SK-N-SH (cell line): ENCODE measurements at regions not wholly inside any gene's neighbourhood (a gene's known extent, or its start where the extent isn't known, plus 50 kb on each side); places are given as distances from the start of the nearest gene placed in this dataset.

Experiments used
- CTCF ChIA-PET: fragments of 300-600, 350-600 bp; formaldehyde crosslinking; extraction: SDS; loops from one replicate; lab custom pipeline; 2021; lab: Yijun Ruan, JAX
- POLR2A ChIA-PET: fragments of 350-600 bp; sonication (Branson Sonifier 250); formaldehyde crosslinking; extraction: SDS; loops from one replicate; lab custom pipeline; 2020; ENCODE audit warnings: antibody characterized with exemption, inconsistent platforms; lab: Yijun Ruan, JAX
- DNase-seq: peaks from one replicate; pipeline ENCODE4 v3.0.0; 2012
- H2AFZ ChIP-seq: fragments of 200-600 bp; sonication (generic); 2 replicates; pipeline ENCODE4 v1.8.1; 2016; ENCODE audit warnings: antibody characterized with exemption, mild to moderate bottlenecking, low read depth
- H3F3A ChIP-seq: fragments of 200-600 bp; sonication (generic); replicated peaks from 2 replicates; pipeline ENCODE3; 2016; ENCODE audit warnings: antibody characterized with exemption, mild to moderate bottlenecking; ENCODE audit not compliant: insufficient read depth
- H3K27ac ChIP-seq, 2 experiments: fragments of 200-500 bp in 1 of 2; fragments of 200-600 bp in 1 of 2; sonication (Bioruptor generic) in 1 of 2; sonication (generic), shearing (Covaris generic) in 1 of 2; 2 replicates each; pipeline versions ENCODE4 v1.5.1 to v1.6.1; 2014 to 2016; ENCODE audit warnings: low read depth in 2 of 2, inconsistent platforms in 1 of 2, low read length in 1 of 2, mild to moderate bottlenecking in 1 of 2, mixed read lengths in 1 of 2
- H3K27me3 ChIP-seq: fragments of 200-600 bp; sonication (generic), shearing (Covaris generic); 2 replicates; pipeline ENCODE4 v1.6.1; 2016; ENCODE audit warnings: mixed run types; ENCODE audit not compliant: insufficient read depth
- H3K36me3 ChIP-seq, 2 experiments: fragments of 200-500 bp in 1 of 2; fragments of 200-600 bp in 1 of 2; sonication (Bioruptor generic) in 1 of 2; sonication (generic) in 1 of 2; replicated peaks in 1 of 2; 2 replicates each; pipeline versions ENCODE3 to v1.5.1; 2014 to 2016; ENCODE audit warnings: low read length in 1 of 2, mild to moderate bottlenecking in 1 of 2; ENCODE audit not compliant: insufficient read depth in 2 of 2, control insufficient read depth in 1 of 2
- H3K4me1 ChIP-seq, 2 experiments: fragments of 200-500 bp in 1 of 2; fragments of 200-600 bp in 1 of 2; sonication (Bioruptor generic) in 1 of 2; sonication (generic), shearing (Covaris generic) in 1 of 2; 2 replicates each; pipeline versions ENCODE4 v1.5.1 to v1.6.1; 2014 to 2016; ENCODE audit warnings: low read depth in 1 of 2, low read length in 1 of 2, mixed run types in 1 of 2; ENCODE audit not compliant: insufficient read depth in 2 of 2, control insufficient read depth in 1 of 2
- H3K4me2 ChIP-seq: fragments of 200-600 bp; sonication (generic), shearing (Covaris generic); 2 replicates; pipeline ENCODE4 v1.6.1; 2017; ENCODE audit warnings: mixed run types
- H3K4me3 ChIP-seq, 2 experiments: fragments of 200-500 bp in 1 of 2; fragments of 200-600 bp in 1 of 2; sonication (Bioruptor generic) in 1 of 2; sonication (generic), shearing (Covaris generic) in 1 of 2; 2 replicates each; pipeline versions ENCODE4 v1.5.1 to v1.8.1; 2014 to 2016; ENCODE audit warnings: low read depth in 2 of 2, inconsistent platforms in 1 of 2, low read length in 1 of 2, mild to moderate bottlenecking in 1 of 2, mixed read lengths in 1 of 2, moderate library complexity in 1 of 2
- H3K79me2 ChIP-seq: fragments of 200-600 bp; sonication (generic); 2 replicates; pipeline ENCODE4 v1.8.1; 2017; ENCODE audit warnings: mild to moderate bottlenecking; ENCODE audit not compliant: insufficient read depth
- H3K9ac ChIP-seq: fragments of 200-600 bp; sonication (generic); 2 replicates; pipeline ENCODE4 v1.6.1; 2017; ENCODE audit warnings: mixed run types
- H3K9me2 ChIP-seq: fragments of 200-600 bp; sonication (generic); 2 replicates; pipeline ENCODE4 v1.6.1; 2017; ENCODE audit warnings: mixed run types
- H3K9me3 ChIP-seq: fragments of 200-600 bp; sonication (generic); 2 replicates; pipeline ENCODE4 v1.6.1; 2017; ENCODE audit warnings: mixed run types, mild to moderate bottlenecking, moderate library complexity
- H4K20me1 ChIP-seq: fragments of 200-600 bp; sonication (generic); 2 replicates; pipeline ENCODE4 v1.6.1; 2017; ENCODE audit warnings: mild to moderate bottlenecking, mixed run types; ENCODE audit not compliant: insufficient read depth
- EZH2phosphoT487 ChIP-seq: fragments of 200-600 bp; sonication (generic); IDR thresholded peaks from 2 replicates; pipeline ENCODE4 v1.6.1; 2017; ENCODE audit warnings: low read depth, mixed run types, mild to moderate bottlenecking, antibody characterized with exemption, moderate library complexity, borderline replicate concordance
- FOXM1 ChIP-seq: IDR thresholded peaks from 2 replicates; pipeline ENCODE4 v1.4.0; 2012; ENCODE audit warnings: low read depth, mild to moderate bottlenecking
- GATA2 ChIP-seq: sonication (generic); formaldehyde crosslinking; IDR thresholded peaks from 2 replicates; pipeline ENCODE4 v1.5.0; 2020; ENCODE audit warnings: mild to moderate bottlenecking, missing genetic modification reagents
- JUND ChIP-seq: IDR thresholded peaks from 2 replicates; pipeline ENCODE4 v1.4.0; 2012
- MAX ChIP-seq: IDR thresholded peaks from 2 replicates; pipeline ENCODE4 v1.4.0; 2012; ENCODE audit warnings: low read depth
- MXI1 ChIP-seq: IDR thresholded peaks from 2 replicates; pipeline ENCODE4 v1.6.1; 2012; ENCODE audit warnings: mild to moderate bottlenecking, low read depth, low read length, improper control_type of control experiment
- POLR2AphosphoS5 ChIP-seq: IDR thresholded peaks from 2 replicates; pipeline ENCODE4 v1.6.1; 2012; ENCODE audit warnings: low read depth, low read length
- RAD21 ChIP-seq: IDR thresholded peaks from 2 replicates; pipeline ENCODE4 v1.6.1; 2012; ENCODE audit warnings: mild to moderate bottlenecking, low read length
- REST ChIP-seq: IDR thresholded peaks from 2 replicates; pipeline ENCODE4 v1.6.1; 2012; ENCODE audit warnings: mild to moderate bottlenecking, low read depth, low read length, moderate library complexity
- SMC3 ChIP-seq: IDR thresholded peaks from 2 replicates; pipeline ENCODE4 v1.6.1; 2012; ENCODE audit warnings: low read depth, low read length, improper control_type of control experiment
- TAF1 ChIP-seq: IDR thresholded peaks from 2 replicates; pipeline ENCODE4 v1.6.1; 2012; ENCODE audit warnings: low read depth, mild to moderate bottlenecking, low read length, moderate library complexity, borderline replicate concordance
- USF1 ChIP-seq: IDR thresholded peaks from 2 replicates; pipeline ENCODE4 v1.4.0; 2012; ENCODE audit warnings: low read depth, borderline replicate concordance
- USF2 ChIP-seq: fragments of 150-350 bp; IDR thresholded peaks from 2 replicates; pipeline ENCODE4 v1.6.1; 2017; ENCODE audit warnings: antibody characterized with exemption, low read length, low read depth, borderline replicate concordance
- ZBTB33 ChIP-seq: IDR thresholded peaks from 2 replicates; pipeline ENCODE4 v1.4.0; 2012; ENCODE audit warnings: low read depth, borderline replicate concordance
- WGBS: methylation state at CpG from one replicate; pipeline ENCODE4 v1.1.6; 2017; ENCODE audit warnings: low lambda C conversion rate; 5-methylcytosine and 5-hydroxymethylcytosine counted together

GRCh38 chr18:4831127-4831526 is 365.9 kb downstream of the AKAIN1 start:
- no peaks in the 10 kb centered on the region for H3F3A ChIP-seq
- no peaks in the 10 kb centered on the region for H3K9me2 ChIP-seq
- H3K9me3 ChIP-seq, result no peaks in the 10 kb centered on the region
- no peak overlapping the region for H3K4me2 ChIP-seq
- no peak overlapping the region for H3K4me3 ChIP-seq
- DNase-seq, result no peak
- H4K20me1 ChIP-seq, result no peaks in the 10 kb centered on the region
- ChIA-PET CTCF (no interaction called here), POLR2A (no interaction called here)
- no peaks in the 10 kb centered on the region for H3K36me3 ChIP-seq
- H3K4me1 ChIP-seq, result no peaks in the 10 kb centered on the region
- 6% methylated on average over 2 of the region's 2 CpGs for WGBS
- TF ChIP-seq FOXM1, result no peak
- TF ChIP-seq EZH2phosphoT487, result no peak
- no peak for TF ChIP-seq GATA2
- TF ChIP-seq POLR2AphosphoS5, result no peak
- TF ChIP-seq TAF1, result no peak
- TF ChIP-seq JUND, result no peak
- no peak for TF ChIP-seq ZBTB33
- no peak for TF ChIP-seq SMC3
- TF ChIP-seq MXI1, result no peak
- TF ChIP-seq USF1, result no peak
- TF ChIP-seq USF2, result no peak
- no peak for TF ChIP-seq MAX
- TF ChIP-seq RAD21, result no peak
- TF ChIP-seq REST, result no peak
- no peaks in the 10 kb centered on the region for H3K27me3 ChIP-seq
- H2AFZ ChIP-seq, result no peak overlapping the region
- H3K27ac ChIP-seq, result no peak overlapping the region
- H3K9ac ChIP-seq, result no peak overlapping the region
- no peaks in the 10 kb centered on the region for H3K79me2 ChIP-seq
